A172 (cell line): ENCODE measurements at regions not wholly inside any gene's neighbourhood (a gene's known extent, or its start where the extent isn't known, plus 50 kb on each side); places are given as distances from the start of the nearest gene placed in this dataset.

ENCODE experiments used
- DNase-seq: peaks from one replicate; pipeline ENCODE4 v3.0.0-alpha.2; 2015; ENCODE audit warnings: low spot score

- no peak for DNase-seq
These were observed 151.7 kb upstream of the ITGA4 start for GRCh38 chr2:181305301-181306123.

DNA sequence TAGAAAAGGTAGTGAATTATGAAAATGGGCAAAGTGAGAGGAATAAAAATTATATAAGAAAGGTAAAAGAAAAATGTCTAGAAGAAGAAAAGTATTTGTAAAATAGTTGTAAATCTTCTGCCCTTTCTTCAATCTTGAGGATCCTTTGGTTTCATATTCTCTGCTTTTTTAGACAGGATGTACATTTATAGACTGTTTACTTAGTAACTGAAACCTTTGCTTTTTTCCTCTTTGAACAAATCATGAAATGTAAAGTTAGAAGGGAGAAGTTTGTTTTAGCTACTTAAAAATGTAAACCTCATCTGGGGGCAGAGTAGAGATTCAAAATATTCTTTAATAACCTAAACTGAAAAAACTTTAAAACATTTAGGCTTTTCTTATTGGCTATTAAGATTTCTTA lies 150.4 kb upstream of the ITGA4 start:
- DNase-seq: no peak

GRCh38 chr2:181307203-181307991 lies 149.8 kb upstream of the ITGA4 start:
- DNase-seq: no peak

DNA sequence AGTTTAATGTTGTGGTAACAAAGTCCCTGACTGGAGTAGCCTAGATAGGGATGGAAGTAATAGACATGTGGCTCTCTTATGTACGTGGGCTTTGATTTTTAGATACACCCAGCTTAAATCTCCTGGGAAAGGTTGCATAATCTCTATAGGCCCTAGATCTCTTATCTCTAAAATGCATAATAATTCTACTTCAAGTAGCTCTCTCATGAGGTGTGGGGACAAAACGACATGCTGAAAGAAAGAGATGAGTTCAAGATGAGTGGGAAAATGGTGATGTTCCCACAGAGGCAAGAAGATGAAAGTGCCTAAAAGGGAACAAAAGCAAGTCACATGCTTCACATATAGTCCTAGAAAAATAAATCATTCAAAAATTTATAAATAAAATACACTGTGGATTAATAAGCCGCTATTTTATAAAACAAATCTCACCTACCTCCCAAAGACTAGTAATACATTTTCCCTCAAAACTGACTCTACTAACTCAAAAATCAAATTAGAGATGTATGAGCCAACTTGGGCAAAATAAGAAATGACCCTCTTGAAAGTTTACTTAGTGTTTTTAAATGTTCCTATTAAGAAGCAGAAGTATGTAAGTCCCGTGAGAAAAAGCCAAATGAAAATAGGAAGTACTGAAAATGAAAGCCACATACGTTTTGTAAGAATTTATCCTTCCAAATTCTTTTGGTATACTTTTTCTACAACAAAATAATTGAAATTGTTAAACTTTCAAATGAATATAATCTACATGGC lies 148.2 kb upstream of the ITGA4 start:
- DNase-seq: no peak

DNA sequence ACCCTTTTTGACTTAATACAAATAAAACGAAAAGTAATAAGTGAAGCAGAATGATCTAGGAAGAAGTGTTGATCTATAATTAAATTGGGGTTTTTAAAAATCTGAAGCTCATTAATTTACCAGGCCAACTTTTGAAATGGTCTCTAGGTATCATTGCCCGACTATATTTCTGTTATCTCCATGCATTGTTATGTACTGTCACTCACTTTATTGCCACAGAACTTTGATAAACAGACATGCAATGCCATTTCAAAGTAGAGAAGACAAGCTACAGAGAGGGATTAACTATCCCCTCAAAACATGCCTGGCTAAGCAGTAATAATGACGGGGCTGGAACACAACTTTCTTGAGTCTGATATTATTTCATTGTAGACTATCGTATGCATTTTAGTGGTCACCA lies 147.6 kb upstream of the ITGA4 start:
- no peak for DNase-seq

GRCh38 chr2:181310967-181311366 lies 146.2 kb upstream of the ITGA4 start:
- no peak for DNase-seq

- DNase-seq: no peak
These were observed 145.3 kb upstream of the ITGA4 start for GRCh38 chr2:181311837-181312236.

- DNase-seq: no peak
These were observed 144.7 kb upstream of the ITGA4 start for GRCh38 chr2:181312515-181312927.

DNA sequence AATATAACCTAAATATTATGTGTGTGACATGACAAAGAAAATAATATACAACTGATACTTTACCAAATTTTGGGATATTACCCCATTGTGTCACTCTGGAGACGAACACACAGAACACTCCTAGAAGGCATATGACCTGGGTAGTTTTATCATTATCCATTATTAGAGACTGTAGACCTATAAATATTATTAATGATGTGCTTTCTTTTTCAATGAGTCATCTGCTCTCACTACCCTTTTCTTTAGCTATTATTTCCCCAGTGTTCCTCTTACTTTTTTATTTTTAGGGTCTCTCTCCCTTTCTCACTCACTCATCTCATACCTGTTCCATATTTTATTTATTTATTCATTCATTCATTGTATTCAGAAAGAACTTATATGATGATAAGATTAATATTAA lies 143.3 kb upstream of the ITGA4 start:
- DNase-seq: no peak

GRCh38 chr2:181314551-181314950 lies 142.6 kb upstream of the ITGA4 start:
- no peak for DNase-seq

GRCh38 chr2:181317511-181317910 lies 139.7 kb upstream of the ITGA4 start:
- no peak for DNase-seq

DNA sequence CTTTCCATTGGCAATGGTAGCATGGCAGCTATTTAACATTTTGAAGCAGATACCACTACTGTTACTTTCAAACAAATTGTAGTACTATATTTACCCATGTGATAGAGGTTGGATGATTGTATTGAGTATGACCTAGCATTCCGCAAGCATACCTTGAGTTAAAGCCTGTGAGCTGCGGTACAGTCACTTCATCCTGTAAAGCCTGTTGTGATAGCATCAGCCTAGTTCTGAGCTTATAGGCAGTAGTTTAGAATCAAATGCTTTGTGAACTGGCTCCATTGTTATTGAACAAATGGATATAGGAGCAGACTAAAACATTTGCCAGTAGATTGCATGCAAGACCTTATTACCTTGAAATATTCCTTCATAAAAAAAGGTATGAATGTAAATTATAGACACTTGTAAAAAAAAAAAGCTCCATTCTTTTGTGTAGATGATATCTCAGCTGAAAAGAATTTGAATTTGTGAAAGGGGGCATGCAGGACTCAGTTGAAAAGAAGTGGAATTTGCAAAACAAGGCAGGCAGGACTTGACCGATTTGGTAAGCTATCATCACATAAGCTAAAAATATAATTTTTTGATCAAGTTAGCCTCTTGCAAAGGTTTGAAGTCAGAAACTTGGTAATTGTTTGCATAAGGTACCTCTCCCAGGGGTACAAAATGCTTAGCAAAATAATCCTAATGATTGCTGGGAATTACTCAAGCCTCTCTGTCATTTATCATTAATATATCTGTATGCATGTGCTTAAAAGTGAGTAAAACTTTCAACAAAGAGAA lies 138.5 kb upstream of the ITGA4 start:
- DNase-seq: no peak

GRCh38 chr2:181319286-181319685 lies 137.9 kb upstream of the ITGA4 start:
- DNase-seq: no peak

DNA sequence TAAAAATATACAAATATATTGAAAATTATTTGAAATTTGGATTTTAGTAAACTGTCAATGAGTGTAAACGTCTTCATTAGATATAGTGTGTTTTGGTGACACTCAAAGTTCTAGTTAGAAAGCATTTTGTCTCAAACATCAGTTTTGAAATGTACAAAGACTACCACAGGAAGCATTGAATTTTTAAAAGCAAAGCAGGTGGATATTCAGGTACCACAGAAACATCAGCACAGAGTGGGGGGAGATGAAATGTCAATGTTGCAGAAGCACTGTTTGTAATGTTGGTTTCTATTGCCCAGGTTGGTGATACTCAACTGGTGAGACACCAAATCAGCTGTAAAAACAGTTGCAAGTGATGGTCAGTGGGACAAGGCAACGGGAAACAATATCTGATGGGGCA lies 136.5 kb upstream of the ITGA4 start:
- DNase-seq: no peak

DNA sequence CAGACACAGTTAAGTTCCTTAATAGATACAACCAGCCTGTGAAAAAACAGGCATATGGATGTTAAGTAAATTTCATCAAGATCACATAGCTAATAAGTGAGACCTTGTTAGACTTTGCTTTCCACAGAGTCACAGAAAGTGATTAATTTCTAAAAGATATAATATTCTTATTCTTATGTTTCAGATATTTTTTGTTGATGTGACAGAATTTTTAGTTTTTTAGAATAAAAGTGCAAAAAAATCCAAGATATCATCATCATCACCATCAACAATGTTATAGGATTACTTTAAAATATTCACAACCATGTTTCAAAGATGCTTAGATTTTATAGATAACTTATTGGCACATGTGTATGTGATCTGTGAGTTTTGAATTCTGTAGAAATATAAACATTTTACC lies 132.3 kb upstream of the ITGA4 start:
- no peak for DNase-seq

- no peak for DNase-seq
These were observed 130.5 kb upstream of the ITGA4 start for GRCh38 chr2:181326661-181327060.

DNA sequence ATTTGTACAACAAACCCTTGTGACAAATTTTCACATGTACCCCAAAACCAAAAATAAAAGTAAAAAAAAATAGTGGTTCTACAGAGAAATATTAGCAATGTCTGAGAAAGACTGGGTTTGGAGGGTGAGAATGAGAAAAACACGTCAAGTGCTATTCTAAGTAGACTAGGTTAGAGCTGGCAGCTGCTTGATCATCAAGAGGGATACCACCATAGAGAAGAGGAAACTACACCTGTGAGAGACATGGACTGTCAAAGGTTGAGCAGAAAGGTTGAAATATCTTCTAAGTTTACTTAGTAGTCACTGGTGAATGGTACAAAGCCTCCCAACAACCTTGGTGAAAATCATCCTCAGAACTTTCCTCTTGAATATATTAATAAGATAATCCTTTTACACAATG lies 126.9 kb upstream of the ITGA4 start:
- DNase-seq: no peak

DNA sequence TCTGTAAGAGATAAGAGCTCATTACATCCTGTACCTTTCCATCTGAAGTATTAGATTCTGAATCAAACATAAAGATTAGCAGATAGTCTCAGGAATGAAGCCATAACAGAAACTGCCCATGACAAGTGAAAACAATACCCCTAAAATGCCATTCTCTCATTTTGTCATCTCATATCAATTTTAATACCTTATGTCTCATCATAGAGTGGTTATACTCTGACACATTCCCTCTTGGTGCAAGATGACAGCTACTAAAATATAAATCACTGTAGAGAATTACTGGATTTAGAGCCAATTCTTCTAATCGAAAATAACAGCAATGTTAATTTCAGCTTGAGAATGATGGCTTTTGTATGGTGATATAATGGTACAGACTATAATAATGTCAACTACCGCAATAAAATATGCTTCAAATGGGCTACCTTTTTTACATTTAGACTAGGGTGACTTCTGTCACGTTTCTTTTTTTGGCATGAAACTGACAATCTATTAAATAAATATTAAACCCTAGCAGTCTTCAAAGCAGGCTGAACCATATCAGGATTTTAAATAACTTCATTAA lies 125.1 kb upstream of the ITGA4 start:
- DNase-seq: no peak

- DNase-seq: no peak
These were observed 122.9 kb upstream of the ITGA4 start for GRCh38 chr2:181334158-181334826.

- no peak for DNase-seq
These were observed 116.3 kb upstream of the ITGA4 start for GRCh38 chr2:181340891-181341290.
